ENCODE measurements at regions not wholly inside any gene's neighbourhood (a gene's known extent, or its start where the extent isn't known, plus 50 kb on each side); places are given as distances from the start of the nearest gene placed in this dataset.

- TF ChIP-seq ZNF280D (CRISPR knock-in tag; IDR thresholded peaks at IDR 0.05): no peak
- no peak for TF ChIP-seq ZNF329 (CRISPR knock-in tag; IDR thresholded peaks at IDR 0.05; ENCODE audit: low read depth)
- TF ChIP-seq E2F2 (CRISPR knock-in tag; IDR thresholded peaks at IDR 0.05; ENCODE audit: borderline replicate concordance): no peak
- TF ChIP-seq ZBTB44 (CRISPR knock-in tag; IDR thresholded peaks at IDR 0.05): no peak
- no peak for TF ChIP-seq THAP7 (CRISPR knock-in tag; IDR thresholded peaks at IDR 0.05)
- no peak for TF ChIP-seq SNAPC4 (CRISPR knock-in tag; IDR thresholded peaks at IDR 0.05)
- TF ChIP-seq ZNF747 (CRISPR knock-in tag; IDR thresholded peaks at IDR 0.05; ENCODE audit: borderline replicate concordance): no peak
These were observed 361.1 kb upstream of the CHRM3 start (continued) for GRCh38 chr1:239025223-239025622.
